Calu3 (cell line): ENCODE measurements at regions not wholly inside any gene's neighbourhood (a gene's known extent, or its start where the extent isn't known, plus 50 kb on each side); places are given as distances from the start of the nearest gene placed in this dataset.

Experiments
- BruUV-seq: library from RNA; stranded (reverse); fragments of 400-500 nt; replicated peaks from 2 replicates; lab custom pipeline; 2021; lab: Mats Ljungman, UMichigan
- CTCF ChIA-PET: fragments of 300-600 bp; sonication (Branson Sonifier 250); formaldehyde crosslinking; loops from one replicate; lab custom pipeline; 2022; ENCODE audit warnings: antibody characterized with exemption; lab: Charles Lee
- DNase-seq: peaks from one replicate; pipeline ENCODE4 v3.0.0; 2022
- H3K27ac Mint-ChIP-seq: one replicate; pipeline ENCODE4 v1.8.0; 2022; ENCODE audit warnings: mixed read lengths; ENCODE audit not compliant: unreplicated experiment
- H3K27me3 Mint-ChIP-seq: one replicate; pipeline ENCODE4 v1.8.0; 2022; ENCODE audit warnings: mixed read lengths; ENCODE audit not compliant: unreplicated experiment
- H3K36me3 Mint-ChIP-seq: one replicate; pipeline ENCODE4 v1.8.0; 2022; ENCODE audit warnings: mild to moderate bottlenecking, moderate library complexity, mixed read lengths; ENCODE audit not compliant: insufficient read depth, unreplicated experiment
- H3K4me1 Mint-ChIP-seq: one replicate; pipeline ENCODE4 v1.8.0; 2022; ENCODE audit warnings: mild to moderate bottlenecking, low read depth, mixed read lengths; ENCODE audit not compliant: unreplicated experiment
- H3K4me3 Mint-ChIP-seq: one replicate; pipeline ENCODE4 v1.8.0; 2022; ENCODE audit warnings: mild to moderate bottlenecking, low read depth, moderate library complexity, mixed read lengths; ENCODE audit not compliant: unreplicated experiment
- H3K9me3 Mint-ChIP-seq: one replicate; pipeline ENCODE4 v1.8.0; 2022; ENCODE audit warnings: low read depth, mixed read lengths; ENCODE audit not compliant: unreplicated experiment
- CTCF ChIP-seq: fragments of 200-600 bp; IDR thresholded peaks from one replicate; pipeline ENCODE4 v1.8.0; 2022; ENCODE audit warnings: antibody characterized with exemption; ENCODE audit not compliant: unreplicated experiment
- intact Hi-C: fragments of 100-400 bp; cut with micrococcal nuclease; formaldehyde crosslinking; loops from one replicate; pipeline ENCODE4 v1.10.0; 2022; ENCODE audit not compliant: unreplicated experiment

GRCh38 chr11:21895686-21896085 is 297.2 kb upstream of the ANO5 start:
- Mint-ChIP-seq H3K4me3 (no peak overlapping the region), H3K36me3 (peaks cover 5% of the 10 kb centered on the region), H3K27me3 (no peaks in the 10 kb centered on the region), H3K27ac (no peak overlapping the region), H3K9me3 (peaks cover 3% of the 10 kb centered on the region), H3K4me1 (no peaks in the 10 kb centered on the region)
- CTCF ChIA-PET = no interaction called here
- no peak for TF ChIP-seq CTCF
- no peak for DNase-seq
- BruUV-seq = no TSS peak
- intact Hi-C loops = no loop called here

GRCh38 chr11:21896216-21896615 is 296.7 kb upstream of the ANO5 start:
- H3K4me3 Mint-ChIP-seq = no peak overlapping the region
- H3K9me3 Mint-ChIP-seq = peaks cover 3% of the 10 kb centered on the region
- no peaks in the 10 kb centered on the region for H3K4me1 Mint-ChIP-seq
- CTCF ChIA-PET = no interaction called here
- H3K27ac Mint-ChIP-seq = no peak overlapping the region
- BruUV-seq = no TSS peak
- no peaks in the 10 kb centered on the region for H3K27me3 Mint-ChIP-seq
- no peak for DNase-seq
- intact Hi-C loops = no loop called here
- H3K36me3 Mint-ChIP-seq = peaks cover 5% of the 10 kb centered on the region
- no peak for TF ChIP-seq CTCF

GRCh38 chr11:21896746-21897602 is 295.9 kb upstream of the ANO5 start:
- Mint-ChIP-seq H3K4me3 (no peak overlapping the region), H3K27me3 (no peaks in the 10 kb centered on the region)

GRCh38 chr11:21897752-21898151 is 295.1 kb upstream of the ANO5 start:
- no peak for DNase-seq
- CTCF ChIA-PET = no interaction called here
- no peak overlapping the region for H3K27ac Mint-ChIP-seq
- H3K4me1 Mint-ChIP-seq = no peaks in the 10 kb centered on the region
- intact Hi-C loops = no loop called here
- H3K36me3 Mint-ChIP-seq = no peaks in the 10 kb centered on the region
- H3K27me3 Mint-ChIP-seq = no peaks in the 10 kb centered on the region
- no TSS peak for BruUV-seq
- peaks cover 3% of the 10 kb centered on the region for H3K9me3 Mint-ChIP-seq
- H3K4me3 Mint-ChIP-seq = no peak overlapping the region
- TF ChIP-seq CTCF = no peak

More at GRCh38 chr11:21896746-21897602, 295.9 kb upstream of the ANO5 start:
- no TSS peak for BruUV-seq
- intact Hi-C loops = no loop called here
- H3K36me3 Mint-ChIP-seq = peaks cover 5% of the 10 kb centered on the region
- CTCF ChIA-PET = no interaction called here
- H3K9me3 Mint-ChIP-seq = peaks cover 3% of the 10 kb centered on the region
- H3K27ac Mint-ChIP-seq = no peak overlapping the region
- DNase-seq = no peak
- TF ChIP-seq CTCF = no peak
- no peaks in the 10 kb centered on the region for H3K4me1 Mint-ChIP-seq
